H1 (cell line): ENCODE measurements at regions not wholly inside any gene's neighbourhood (a gene's known extent, or its start where the extent isn't known, plus 50 kb on each side); places are given as distances from the start of the nearest gene placed in this dataset.

Experiments used
- CTCF ChIA-PET: fragments of 300-600 bp; sonication (Branson Sonifier 250); formaldehyde crosslinking; loops from one replicate; lab custom pipeline; 2021; ENCODE audit not compliant: partially characterized antibody; lab: Charles Lee
- POLR2A ChIA-PET: fragments of 300-600 bp; sonication (Branson Sonifier 250); formaldehyde crosslinking; loops from one replicate; lab custom pipeline; 2021; ENCODE audit warnings: inconsistent platforms; ENCODE audit not compliant: partially characterized antibody; lab: Charles Lee
- DNase-seq, 2 experiments: peaks; one replicate each; pipeline versions ENCODE4 v3.0.0 to v3.0.0-alpha.2; 2010 to 2022; ENCODE audit warnings: low spot score in 2 of 2, low read depth in 1 of 2, mixed read lengths in 1 of 2
- FAIRE-seq: peaks from 2 replicates; lab custom pipeline; 2011; peaks lifted over from hg19 to GRCh38; lab: Jason Lieb, UNC
- H2AFZ ChIP-seq: 2 replicates; pipeline ENCODE4 v1.8.1; 2012; ENCODE audit warnings: low read length, inconsistent platforms
- H2AK5ac ChIP-seq: 2 replicates; pipeline ENCODE4 v1.6.1; 2013; ENCODE audit warnings: low read depth, low read length
- H2BK120ac ChIP-seq: replicated peaks from 2 replicates; pipeline ENCODE3; 2013; ENCODE audit warnings: low read depth, low read length, inconsistent platforms
- H2BK12ac ChIP-seq: 2 replicates; pipeline ENCODE4 v1.6.1; 2013; ENCODE audit warnings: low read depth, low read length
- H2BK15ac ChIP-seq: 2 replicates; pipeline ENCODE4 v1.6.1; 2013; ENCODE audit warnings: low read length
- H2BK20ac ChIP-seq: 2 replicates; pipeline ENCODE4 v1.6.1; 2013; ENCODE audit warnings: low read length
- H2BK5ac ChIP-seq: 2 replicates; pipeline ENCODE4 v1.6.1; 2013; ENCODE audit warnings: low read depth, low read length
- H3K14ac ChIP-seq: 2 replicates; pipeline ENCODE4 v1.6.1; 2013; ENCODE audit warnings: inconsistent platforms; ENCODE audit not compliant: insufficient read length
- H3K18ac ChIP-seq: 2 replicates; pipeline ENCODE4 v1.6.1; 2013; ENCODE audit warnings: low read length; ENCODE audit errors: extremely low read depth
- H3K23ac ChIP-seq: 2 replicates; pipeline ENCODE4 v1.6.1; 2013; ENCODE audit warnings: inconsistent platforms; ENCODE audit not compliant: insufficient read length
- H3K23me2 ChIP-seq: 2 replicates; pipeline ENCODE4 v1.6.1; 2013; ENCODE audit warnings: low read depth, low read length
- H3K27ac ChIP-seq: 2 replicates; pipeline ENCODE4 v1.6.1; 2011; ENCODE audit warnings: low read depth, low read length, inconsistent platforms
- H3K27me3 ChIP-seq, 4 experiments: replicated peaks in 1 of 4; 1 replicate in 1 of 4; 2 replicates in 3 of 4; pipeline versions ENCODE4 v1.6.1 to v1.8.1; 2011 to 2013; ENCODE audit warnings: low read length in 3 of 4, mild to moderate bottlenecking in 3 of 4, inconsistent platforms in 2 of 4, mixed read lengths in 2 of 4, moderate library complexity in 1 of 4; ENCODE audit not compliant: control insufficient read depth in 3 of 4, insufficient read depth in 3 of 4; ENCODE audit errors: extremely low read depth in 1 of 4
- H3K36me3 ChIP-seq, 4 experiments: 2 replicates each; pipeline versions ENCODE4 v1.6.1 to v1.8.1; 2011 to 2013; ENCODE audit warnings: mild to moderate bottlenecking in 4 of 4, low read length in 3 of 4, moderate library complexity in 2 of 4, control low read depth in 1 of 4, inconsistent platforms in 1 of 4; ENCODE audit not compliant: insufficient read depth in 4 of 4, control insufficient read depth in 2 of 4
- H3K4ac ChIP-seq: replicated peaks from 2 replicates; pipeline ENCODE3; 2013; ENCODE audit warnings: low read length, low read depth, mixed read lengths, inconsistent platforms; ENCODE audit not compliant: insufficient read length
- H3K4me1 ChIP-seq, 4 experiments: replicated peaks in 1 of 4; 1 replicate in 1 of 4; 2 replicates in 3 of 4; pipeline versions ENCODE4 v1.6.1 to v1.8.1; 2011 to 2013; ENCODE audit warnings: low read length in 3 of 4, inconsistent platforms in 2 of 4, mixed read lengths in 1 of 4; ENCODE audit not compliant: insufficient read depth in 4 of 4, control insufficient read depth in 3 of 4
- H3K4me2 ChIP-seq, 2 experiments: 2 replicates each; pipeline versions ENCODE4 v1.6.1 to v1.8.1; 2011 to 2013; ENCODE audit warnings: low read depth in 2 of 2, low read length in 2 of 2, control low read depth in 1 of 2, inconsistent platforms in 1 of 2, mild to moderate bottlenecking in 1 of 2; ENCODE audit not compliant: insufficient read depth in 1 of 2
- H3K4me3 ChIP-seq, 4 experiments: fragments of 200-600, 300-600 bp in 1 of 4; sonication (generic), shearing (Covaris generic), sonication (Bioruptor Twin) in 1 of 4; 2 replicates each; pipeline versions ENCODE4 v1.5.1 to v1.8.1; 2011 to 2016; ENCODE audit warnings: low read length in 4 of 4, low read depth in 3 of 4, control low read depth in 2 of 4, inconsistent platforms in 2 of 4, mild to moderate bottlenecking in 2 of 4, mixed read lengths in 1 of 4, moderate library complexity in 1 of 4; ENCODE audit not compliant: insufficient read depth in 2 of 4; ENCODE audit errors: extremely low read depth in 1 of 4
- H3K56ac ChIP-seq: replicated peaks from 2 replicates; pipeline ENCODE3; 2013; ENCODE audit warnings: low read depth, mild to moderate bottlenecking, mixed read lengths, low read length, inconsistent platforms; ENCODE audit not compliant: insufficient read length
- H3K79me1 ChIP-seq: 2 replicates; pipeline ENCODE4 v1.6.1; 2013; ENCODE audit warnings: low read depth, low read length, control low read depth
- H3K79me2 ChIP-seq, 2 experiments: 2 replicates each; pipeline versions ENCODE4 v1.6.1 to v1.8.1; 2012 to 2013; ENCODE audit warnings: low read length in 2 of 2, mild to moderate bottlenecking in 2 of 2, inconsistent platforms in 1 of 2; ENCODE audit not compliant: insufficient read depth in 2 of 2, control insufficient read depth in 1 of 2
- H3K9ac ChIP-seq, 4 experiments: replicated peaks in 1 of 4; 1 replicate in 1 of 4; 2 replicates in 3 of 4; pipeline versions ENCODE4 v1.6.1 to v1.8.1; 2011 to 2013; ENCODE audit warnings: low read depth in 3 of 4, low read length in 3 of 4, control low read depth in 2 of 4, mild to moderate bottlenecking in 2 of 4, moderate library complexity in 2 of 4, inconsistent platforms in 1 of 4; ENCODE audit errors: extremely low read depth in 1 of 4
- H3K9me3 ChIP-seq, 2 experiments: 2 replicates each; pipeline versions ENCODE4 v1.6.1 to v1.8.1; 2012 to 2013; ENCODE audit warnings: mild to moderate bottlenecking in 2 of 2, moderate library complexity in 2 of 2, control low read depth in 1 of 2, inconsistent platforms in 1 of 2, low read depth in 1 of 2, low read length in 1 of 2, mixed read lengths in 1 of 2; ENCODE audit not compliant: insufficient read depth in 2 of 2
- H4K20me1 ChIP-seq, 2 experiments: replicated peaks in 1 of 2; 2 replicates each; pipeline versions ENCODE3 to v1.8.1; 2011 to 2013; ENCODE audit warnings: inconsistent platforms in 2 of 2, low read length in 2 of 2, mild to moderate bottlenecking in 1 of 2; ENCODE audit not compliant: insufficient read depth in 2 of 2, control insufficient read depth in 1 of 2
- H4K5ac ChIP-seq: 2 replicates; pipeline ENCODE4 v1.6.1; 2013; ENCODE audit warnings: low read length, low read depth, mixed read lengths, inconsistent platforms; ENCODE audit not compliant: insufficient read length
- H4K8ac ChIP-seq: 2 replicates; pipeline ENCODE4 v1.8.0; 2013; ENCODE audit warnings: mild to moderate bottlenecking, moderate library complexity, low read length, inconsistent platforms; ENCODE audit not compliant: insufficient read depth; ENCODE audit errors: extremely low read depth
- H4K91ac ChIP-seq: replicated peaks from 2 replicates; pipeline ENCODE3; 2013; ENCODE audit warnings: low read length, mixed read lengths, inconsistent platforms; ENCODE audit not compliant: insufficient read length
- ATF2 ChIP-seq: IDR thresholded peaks from 2 replicates; pipeline ENCODE4 v1.6.1; 2012; ENCODE audit warnings: low read length, inconsistent platforms
- CBX5 ChIP-seq: fragments of 300-800, 300-1000 bp; sonication (generic); IDR thresholded peaks from 2 replicates; pipeline ENCODE4 v1.7.1; 2016; ENCODE audit warnings: antibody characterized with exemption, low read length, low read depth
- CHD2 ChIP-seq: IDR thresholded peaks from 2 replicates; pipeline ENCODE4 v1.6.1; 2012; ENCODE audit warnings: low read length, improper control_type of control experiment
- EGR1 ChIP-seq: IDR thresholded peaks from 2 replicates; pipeline ENCODE4 v1.6.1; 2011; ENCODE audit warnings: low read depth, low read length, borderline replicate concordance
- PHF8 ChIP-seq: fragments of 200-600 bp; sonication (generic); conservative IDR thresholded peaks from 2 replicates; pipeline ENCODE4 v1.7.1; 2012; ENCODE audit warnings: low read depth, mild to moderate bottlenecking, inconsistent platforms, low read length, moderate library complexity
- SIX5 ChIP-seq: IDR thresholded peaks from 2 replicates; pipeline ENCODE4 v1.6.1; 2011; ENCODE audit warnings: mild to moderate bottlenecking, low read depth, low read length
- SUZ12 ChIP-seq: fragments of 200-600 bp; sonication (generic); IDR thresholded peaks from 2 replicates; pipeline ENCODE4 v1.6.1; 2012; ENCODE audit warnings: mild to moderate bottlenecking, inconsistent platforms, low read length, moderate library complexity, mixed read lengths
- TCF12 ChIP-seq: IDR thresholded peaks from 2 replicates; pipeline ENCODE4 v1.6.1; 2011; ENCODE audit warnings: low read depth, mild to moderate bottlenecking, low read length
- WGBS, 2 experiments: shearing (Covaris generic) in 1 of 2; methylation state at CpG; one replicate each; pipeline versions ENCODE4 v1.1.6 to v1.1.7; 2013 to 2015; ENCODE audit warnings: low lambda C conversion rate in 2 of 2, mixed read lengths in 2 of 2, inconsistent platforms in 1 of 2, low coverage in 1 of 2, missing lambda C conversion rate in 1 of 2; ENCODE audit not compliant: insufficient replicate concordance in 2 of 2, insufficient coverage in 1 of 2, insufficient read length in 1 of 2; ENCODE audit errors: extremely low coverage in 1 of 2, missing lambda C conversion rate in 1 of 2; 5-methylcytosine and 5-hydroxymethylcytosine counted together

DNA sequence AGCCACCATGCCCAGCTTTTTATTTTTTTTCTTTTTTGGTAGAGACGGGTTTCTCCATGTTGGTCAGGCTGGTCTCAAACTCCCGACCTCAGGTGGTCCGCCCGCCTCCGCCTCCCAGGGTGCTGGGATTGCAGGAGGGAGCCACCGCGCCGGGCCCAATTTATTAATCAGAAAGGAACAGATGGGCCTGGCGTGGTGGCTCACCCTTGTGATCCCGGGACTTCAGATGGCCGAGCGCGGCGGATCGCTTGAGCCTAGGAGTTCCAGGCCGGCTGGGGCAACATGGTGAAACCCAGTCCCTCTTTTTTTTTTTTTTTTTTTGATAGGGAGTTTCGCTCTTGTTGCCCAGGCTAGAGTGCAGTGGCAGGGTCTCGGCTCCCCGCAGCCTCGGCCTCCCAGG is 64.6 kb downstream of the GOLGA6L7 start:
- ChIA-PET CTCF (no interaction called here), POLR2A (no interaction called here)
- H2AFZ ChIP-seq, result no peak overlapping the region
- no peak overlapping the region for H2BK20ac ChIP-seq
- WGBS, 2 experiments, result 92% methylated on average over 19 of the region's 20 CpGs; no CpG with 5 or more reads in 1 of the 2 experiments
- H2BK12ac ChIP-seq, result no peak overlapping the region
- H4K5ac ChIP-seq, result no peak overlapping the region
- no peak for FAIRE-seq
- DNase-seq, result no peak
- H3K27ac ChIP-seq, result no peak overlapping the region
- H4K20me1 ChIP-seq, result no peaks in the 10 kb centered on the region
- no peak overlapping the region for H3K4me2 ChIP-seq
- H3K23ac ChIP-seq, result no peak overlapping the region
- H2BK15ac ChIP-seq, result no peak overlapping the region
- TF ChIP-seq TCF12 (no peak), CBX5 (no peak), SIX5 (no peak), CHD2 (no peak), SUZ12 (no peak), EGR1 (no peak), ATF2 (no peak), PHF8 (no peak)
- H3K79me2 ChIP-seq, result no peaks in the 10 kb centered on the region
- no peaks in the 10 kb centered on the region for H3K36me3 ChIP-seq
- H4K8ac ChIP-seq, result no peak overlapping the region; the same call in 1 of the 2 replicates
- no peak overlapping the region for H2BK120ac ChIP-seq
- no peak overlapping the region for H3K4me3 ChIP-seq
- H3K27me3 ChIP-seq, result no peaks in the 10 kb centered on the region
- no peak overlapping the region for H3K14ac ChIP-seq
- H3K9ac ChIP-seq, result no peak overlapping the region
- no peak overlapping the region for H3K56ac ChIP-seq
- no peak overlapping the region for H2BK5ac ChIP-seq
- no peak overlapping the region for H2AK5ac ChIP-seq
- H3K4ac ChIP-seq, result no peak overlapping the region
- no peak overlapping the region for H3K18ac ChIP-seq
- H3K4me1 ChIP-seq, result no peaks in the 10 kb centered on the region
- H3K9me3 ChIP-seq, result no peaks in the 10 kb centered on the region
- no peaks in the 10 kb centered on the region for H3K23me2 ChIP-seq
- no peak overlapping the region for H4K91ac ChIP-seq
- no peaks in the 10 kb centered on the region for H3K79me1 ChIP-seq
